WTC11 (cell line): ENCODE measurements at regions not wholly inside any gene's neighbourhood (a gene's known extent, or its start where the extent isn't known, plus 50 kb on each side); places are given as distances from the start of the nearest gene placed in this dataset.

Experiments used
- CTCF ChIP-seq: fragments of 200-600 bp; IDR thresholded peaks from 2 replicates; pipeline ENCODE4 v1.8.0; 2022; ENCODE audit warnings: antibody characterized with exemption
- FOXP4 ChIP-seq: sonication (generic); formaldehyde crosslinking; IDR thresholded peaks from 2 replicates; pipeline ENCODE4 v1.8.0; 2022; ENCODE audit warnings: mild to moderate bottlenecking, missing genetic modification reagents
- JUN ChIP-seq: sonication (generic); formaldehyde crosslinking; IDR thresholded peaks from 2 replicates; pipeline ENCODE4 v1.8.0; 2023; ENCODE audit warnings: mild to moderate bottlenecking, missing genetic modification reagents
- KAT7 ChIP-seq: sonication (generic); formaldehyde crosslinking; IDR thresholded peaks from 2 replicates; pipeline ENCODE4 v1.8.1; 2023; ENCODE audit warnings: missing genetic modification reagents, mild to moderate bottlenecking, borderline replicate concordance
- MAX ChIP-seq: sonication (generic); formaldehyde crosslinking; IDR thresholded peaks from 2 replicates; pipeline ENCODE4 v1.8.0; 2022; ENCODE audit warnings: mild to moderate bottlenecking, missing genetic modification reagents
- SP1 ChIP-seq: sonication (generic); formaldehyde crosslinking; conservative IDR thresholded peaks from 2 replicates; pipeline ENCODE4 v1.8.1; 2022; ENCODE audit warnings: missing genetic modification reagents
- TEAD4 ChIP-seq: sonication (generic); formaldehyde crosslinking; IDR thresholded peaks from 2 replicates; pipeline ENCODE4 v1.8.0; 2022; ENCODE audit warnings: mild to moderate bottlenecking, missing genetic modification reagents
- USF2 ChIP-seq: sonication (generic); formaldehyde crosslinking; IDR thresholded peaks from 2 replicates; pipeline ENCODE4 v1.8.1; 2023; ENCODE audit warnings: mild to moderate bottlenecking, missing genetic modification reagents, moderate library complexity
- ZBTB21 ChIP-seq: sonication (generic); formaldehyde crosslinking; IDR thresholded peaks from 2 replicates; pipeline ENCODE4 v1.8.1; 2023; ENCODE audit warnings: mild to moderate bottlenecking, missing genetic modification reagents, borderline replicate concordance
- ZNF232 ChIP-seq: sonication (generic); formaldehyde crosslinking; IDR thresholded peaks from 2 replicates; pipeline ENCODE4 v1.8.0; 2022; ENCODE audit warnings: mild to moderate bottlenecking, missing genetic modification reagents
- ZNF263 ChIP-seq: sonication (generic); formaldehyde crosslinking; IDR thresholded peaks from 2 replicates; pipeline ENCODE4 v1.8.1; 2022; ENCODE audit warnings: low read depth, mild to moderate bottlenecking, moderate library complexity, missing genetic modification reagents
- ZNF416 ChIP-seq: fragments of 250-450 bp; sonication (Bioruptor Pico); IDR thresholded peaks from 2 replicates; pipeline ENCODE4 v1.9.0; 2021; ENCODE audit warnings: mild to moderate bottlenecking, inconsistent platforms
- TF ChIP-seq, protein P1 (sequence below): fragments of 250-450 bp; sonication (Bioruptor Pico); IDR thresholded peaks from 2 replicates; pipeline ENCODE4 v1.9.0; 2021; ENCODE audit warnings: mild to moderate bottlenecking
- TF ChIP-seq, protein P2 (sequence below): sonication (generic); formaldehyde crosslinking; IDR thresholded peaks from 2 replicates; pipeline ENCODE4 v1.8.0; 2022; ENCODE audit warnings: mild to moderate bottlenecking, missing genetic modification reagents

DNA sequence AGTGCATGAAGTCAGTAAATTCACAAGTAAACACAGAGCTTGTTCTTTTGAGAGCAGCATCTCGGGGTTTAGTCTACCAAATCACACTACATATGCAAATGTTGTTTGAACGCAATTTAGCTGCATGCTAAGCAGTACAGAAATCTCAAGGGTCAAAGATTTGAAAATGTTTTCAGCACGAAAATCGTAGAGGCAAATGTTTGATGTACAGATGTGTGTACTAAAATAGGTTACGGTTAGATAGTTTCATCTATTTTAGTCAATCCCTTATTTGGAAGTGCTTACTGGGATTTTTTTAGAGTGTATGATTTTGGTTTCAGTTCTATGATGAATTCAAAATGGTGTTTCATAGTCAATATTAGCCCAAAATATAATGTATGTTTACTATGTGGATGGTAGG is 1928.2 kb upstream of the TENM3 start:
- no peak for TF ChIP-seq ZNF232 (CRISPR knock-in tag)
- no peak for TF ChIP-seq ZNF416 (CRISPR knock-in tag)
- no peak for TF ChIP-seq JUN (CRISPR knock-in tag)
- no peak for TF ChIP-seq CTCF
- TF ChIP-seq, protein P1, sequence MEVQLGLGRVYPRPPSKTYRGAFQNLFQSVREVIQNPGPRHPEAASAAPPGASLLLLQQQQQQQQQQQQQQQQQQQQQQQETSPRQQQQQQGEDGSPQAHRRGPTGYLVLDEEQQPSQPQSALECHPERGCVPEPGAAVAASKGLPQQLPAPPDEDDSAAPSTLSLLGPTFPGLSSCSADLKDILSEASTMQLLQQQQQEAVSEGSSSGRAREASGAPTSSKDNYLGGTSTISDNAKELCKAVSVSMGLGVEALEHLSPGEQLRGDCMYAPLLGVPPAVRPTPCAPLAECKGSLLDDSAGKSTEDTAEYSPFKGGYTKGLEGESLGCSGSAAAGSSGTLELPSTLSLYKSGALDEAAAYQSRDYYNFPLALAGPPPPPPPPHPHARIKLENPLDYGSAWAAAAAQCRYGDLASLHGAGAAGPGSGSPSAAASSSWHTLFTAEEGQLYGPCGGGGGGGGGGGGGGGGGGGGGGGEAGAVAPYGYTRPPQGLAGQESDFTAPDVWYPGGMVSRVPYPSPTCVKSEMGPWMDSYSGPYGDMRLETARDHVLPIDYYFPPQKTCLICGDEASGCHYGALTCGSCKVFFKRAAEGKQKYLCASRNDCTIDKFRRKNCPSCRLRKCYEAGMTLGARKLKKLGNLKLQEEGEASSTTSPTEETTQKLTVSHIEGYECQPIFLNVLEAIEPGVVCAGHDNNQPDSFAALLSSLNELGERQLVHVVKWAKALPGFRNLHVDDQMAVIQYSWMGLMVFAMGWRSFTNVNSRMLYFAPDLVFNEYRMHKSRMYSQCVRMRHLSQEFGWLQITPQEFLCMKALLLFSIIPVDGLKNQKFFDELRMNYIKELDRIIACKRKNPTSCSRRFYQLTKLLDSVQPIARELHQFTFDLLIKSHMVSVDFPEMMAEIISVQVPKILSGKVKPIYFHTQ: no peak
- no peak for TF ChIP-seq TEAD4 (CRISPR knock-in tag)
- no peak for TF ChIP-seq ZBTB21 (CRISPR knock-in tag)
- TF ChIP-seq, protein P2, sequence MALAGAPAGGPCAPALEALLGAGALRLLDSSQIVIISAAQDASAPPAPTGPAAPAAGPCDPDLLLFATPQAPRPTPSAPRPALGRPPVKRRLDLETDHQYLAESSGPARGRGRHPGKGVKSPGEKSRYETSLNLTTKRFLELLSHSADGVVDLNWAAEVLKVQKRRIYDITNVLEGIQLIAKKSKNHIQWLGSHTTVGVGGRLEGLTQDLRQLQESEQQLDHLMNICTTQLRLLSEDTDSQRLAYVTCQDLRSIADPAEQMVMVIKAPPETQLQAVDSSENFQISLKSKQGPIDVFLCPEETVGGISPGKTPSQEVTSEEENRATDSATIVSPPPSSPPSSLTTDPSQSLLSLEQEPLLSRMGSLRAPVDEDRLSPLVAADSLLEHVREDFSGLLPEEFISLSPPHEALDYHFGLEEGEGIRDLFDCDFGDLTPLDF: no peak
- no peak for TF ChIP-seq MAX
- no peak for TF ChIP-seq SP1 (CRISPR knock-in tag)
- TF ChIP-seq USF2 (CRISPR knock-in tag): no peak
- TF ChIP-seq FOXP4: no peak
- no peak for TF ChIP-seq KAT7
- no peak for TF ChIP-seq ZNF263
